CD4-positive, alpha-beta T cell (primary cell): ENCODE measurements at regions not wholly inside any gene's neighbourhood (a gene's known extent, or its start where the extent isn't known, plus 50 kb on each side); places are given as distances from the start of the nearest gene placed in this dataset.

ENCODE experiments used
- ATAC-seq: fragments of 200-7000 bp; cut with Tn5 transposase; one replicate; pipeline ENCODE4 v1.10.0; 2022; ENCODE audit warnings: mild to moderate bottlenecking; ENCODE audit not compliant: poor library complexity
- CTCF ChIA-PET: fragments of 350-600 bp; sonication (Branson Sonifier 250); formaldehyde crosslinking; loops from one replicate; lab custom pipeline; 2021; ENCODE audit warnings: antibody characterized with exemption, inconsistent platforms; lab: Charles Lee
- POLR2A ChIA-PET: fragments of 350-600 bp; sonication (Branson Sonifier 250); formaldehyde crosslinking; loops from one replicate; lab custom pipeline; 2021; ENCODE audit warnings: antibody characterized with exemption, inconsistent platforms; lab: Charles Lee
- DNase-seq, 14 experiments: peaks; one replicate each; pipeline ENCODE4 v3.0.0-alpha.2; 2013 to 2020; ENCODE audit warnings: mixed read lengths in 2 of 14
- H3K27ac ChIP-seq, 2 donors: one replicate each; pipeline versions ENCODE4 v1.5.1 to v1.7.0; 2013; ENCODE audit warnings: low read length in 2 of 2, low read depth in 1 of 2, mild to moderate bottlenecking in 1 of 2
- H3K27me3 ChIP-seq, 2 experiments: 1 replicate in 1 of 2; 2 replicates in 1 of 2; pipeline versions ENCODE4 v1.6.1 to v1.7.0; 2013; ENCODE audit warnings: low read length in 2 of 2, control low read depth in 1 of 2, mild to moderate bottlenecking in 1 of 2, moderate library complexity in 1 of 2; ENCODE audit not compliant: insufficient read depth in 2 of 2, control insufficient read depth in 1 of 2
- H3K36me3 ChIP-seq: one replicate; pipeline ENCODE4 v1.6.1; 2013; ENCODE audit warnings: low read length, control low read depth; ENCODE audit not compliant: insufficient read depth
- H3K4me1 ChIP-seq: one replicate; pipeline ENCODE4 v1.6.1; 2013; ENCODE audit warnings: low read length, control low read depth; ENCODE audit not compliant: insufficient read depth
- H3K4me3 ChIP-seq: one replicate; pipeline ENCODE4 v1.5.1; 2013; ENCODE audit warnings: mild to moderate bottlenecking, low read length, moderate library complexity
- H3K9me3 ChIP-seq, 2 experiments: 1 replicate in 1 of 2; 2 replicates in 1 of 2; pipeline versions ENCODE4 v1.6.1 to v1.7.0; 2013; ENCODE audit warnings: low read length in 2 of 2, mild to moderate bottlenecking in 2 of 2, control low read depth in 1 of 2, moderate library complexity in 1 of 2; ENCODE audit not compliant: control insufficient read depth in 1 of 2, insufficient read depth in 1 of 2
- H3K27ac Mint-ChIP-seq: one replicate; pipeline ENCODE4 v1.8.0; 2020; ENCODE audit warnings: mixed read lengths
- H3K27me3 Mint-ChIP-seq: one replicate; pipeline ENCODE4 v1.8.0; 2021; ENCODE audit warnings: mixed read lengths
- H3K36me3 Mint-ChIP-seq: one replicate; pipeline ENCODE4 v1.8.0; 2021; ENCODE audit warnings: low read depth, mixed read lengths
- H3K4me1 Mint-ChIP-seq: one replicate; pipeline ENCODE4 v1.8.0; 2021; ENCODE audit warnings: low read depth, mixed read lengths
- H3K4me3 Mint-ChIP-seq: one replicate; pipeline ENCODE4 v1.8.0; 2020; ENCODE audit warnings: mild to moderate bottlenecking, mixed read lengths
- H3K9me3 Mint-ChIP-seq: one replicate; pipeline ENCODE4 v1.8.0; 2020; ENCODE audit warnings: mixed read lengths
- intact Hi-C, 2 experiments: fragments of 100-400 bp; cut with DNase I in 1 of 2; cut with micrococcal nuclease in 1 of 2; formaldehyde crosslinking; loops; one replicate each; pipeline versions ENCODE4 v1.15.1 to v1.9.0; 2023 to 2025; cut with DNase I, micrococcal nuclease
- TF ChIP-seq, protein P1 (sequence below): fragments of 200-600 bp; IDR thresholded peaks from one replicate; pipeline ENCODE4 v1.8.0; 2022; ENCODE audit warnings: antibody characterized with exemption, mild to moderate bottlenecking

DNA sequence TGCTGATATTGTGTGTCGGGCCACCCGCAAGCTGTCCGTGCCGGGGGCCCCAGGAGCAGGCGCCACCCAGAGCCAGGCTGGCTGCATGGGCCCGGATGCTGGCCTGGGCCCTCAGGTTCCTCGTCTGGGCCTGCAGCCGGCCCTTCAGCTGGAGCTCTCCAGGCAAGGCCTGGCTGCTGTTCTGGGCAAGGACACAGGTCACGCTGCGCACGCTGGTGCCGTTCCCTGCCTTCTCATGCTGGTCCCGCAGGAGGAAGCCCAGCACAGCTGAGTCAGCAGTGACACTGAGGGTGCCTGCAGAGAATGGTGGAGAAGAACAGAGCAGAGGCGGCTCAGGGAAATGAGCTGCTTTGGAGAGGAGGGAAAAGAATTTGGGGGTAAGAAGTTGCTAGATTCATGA is 79.9 kb downstream of the RMI2 start:
- DNase-seq (no peak), ATAC-seq (no peak)
- H3K36me3 Mint-ChIP-seq, result no peaks in the 10 kb centered on the region
- Histone ChIP-seq H3K27ac (no peak overlapping the region), H3K9me3 (no peaks in the 10 kb centered on the region), H3K36me3 (no peaks in the 10 kb centered on the region), H3K27me3 (no peaks in the 10 kb centered on the region), H3K4me1 (no peaks in the 10 kb centered on the region), H3K4me3 (no peak overlapping the region)
- ChIA-PET CTCF (no interaction called here), POLR2A (no interaction called here)
- H3K9me3 Mint-ChIP-seq, result no peaks in the 10 kb centered on the region
- TF ChIP-seq, protein P1, sequence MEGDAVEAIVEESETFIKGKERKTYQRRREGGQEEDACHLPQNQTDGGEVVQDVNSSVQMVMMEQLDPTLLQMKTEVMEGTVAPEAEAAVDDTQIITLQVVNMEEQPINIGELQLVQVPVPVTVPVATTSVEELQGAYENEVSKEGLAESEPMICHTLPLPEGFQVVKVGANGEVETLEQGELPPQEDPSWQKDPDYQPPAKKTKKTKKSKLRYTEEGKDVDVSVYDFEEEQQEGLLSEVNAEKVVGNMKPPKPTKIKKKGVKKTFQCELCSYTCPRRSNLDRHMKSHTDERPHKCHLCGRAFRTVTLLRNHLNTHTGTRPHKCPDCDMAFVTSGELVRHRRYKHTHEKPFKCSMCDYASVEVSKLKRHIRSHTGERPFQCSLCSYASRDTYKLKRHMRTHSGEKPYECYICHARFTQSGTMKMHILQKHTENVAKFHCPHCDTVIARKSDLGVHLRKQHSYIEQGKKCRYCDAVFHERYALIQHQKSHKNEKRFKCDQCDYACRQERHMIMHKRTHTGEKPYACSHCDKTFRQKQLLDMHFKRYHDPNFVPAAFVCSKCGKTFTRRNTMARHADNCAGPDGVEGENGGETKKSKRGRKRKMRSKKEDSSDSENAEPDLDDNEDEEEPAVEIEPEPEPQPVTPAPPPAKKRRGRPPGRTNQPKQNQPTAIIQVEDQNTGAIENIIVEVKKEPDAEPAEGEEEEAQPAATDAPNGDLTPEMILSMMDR, result no peak
- H3K4me1 Mint-ChIP-seq, result no peaks in the 10 kb centered on the region
- no peak overlapping the region for H3K4me3 Mint-ChIP-seq
- no peaks in the 10 kb centered on the region for H3K27me3 Mint-ChIP-seq
- intact Hi-C loops, result no loop called here
- no peak overlapping the region for H3K27ac Mint-ChIP-seq

DNA sequence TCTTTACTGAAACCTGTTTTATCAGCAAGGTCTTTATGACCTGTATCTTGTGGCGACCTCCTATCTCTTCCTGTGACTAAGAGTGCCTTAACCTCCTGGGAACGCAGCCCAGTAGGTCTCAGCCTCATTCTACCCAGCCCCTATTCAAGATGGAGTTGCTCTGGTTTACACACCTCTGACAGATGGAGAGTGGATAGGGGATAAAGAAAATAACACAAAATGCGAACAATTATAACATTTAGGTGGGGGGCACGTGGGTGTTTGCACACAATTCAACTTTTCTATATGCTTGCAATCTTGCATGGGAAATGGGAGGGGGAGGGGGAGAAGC is 83.3 kb downstream of the RMI2 start:
- ChIA-PET POLR2A (no interaction called here), CTCF (no interaction called here)
- Mint-ChIP-seq H3K9me3 (peaks cover 2% of the 10 kb centered on the region), H3K27ac (no peak overlapping the region), H3K4me1 (no peaks in the 10 kb centered on the region), H3K36me3 (no peaks in the 10 kb centered on the region), H3K4me3 (no peak overlapping the region), H3K27me3 (no peaks in the 10 kb centered on the region)
- no peaks in the 10 kb centered on the region for H3K4me1 ChIP-seq
- DNase-seq (no peak), ATAC-seq (no peak)
- TF ChIP-seq, protein P1, result no peak
- H3K4me3 ChIP-seq, result no peak overlapping the region
- intact Hi-C loops, result no loop called here
- H3K9me3 ChIP-seq, result no peaks in the 10 kb centered on the region
- H3K27ac ChIP-seq, result no peak overlapping the region
- H3K27me3 ChIP-seq, result no peaks in the 10 kb centered on the region
- H3K36me3 ChIP-seq, result no peaks in the 10 kb centered on the region

DNA sequence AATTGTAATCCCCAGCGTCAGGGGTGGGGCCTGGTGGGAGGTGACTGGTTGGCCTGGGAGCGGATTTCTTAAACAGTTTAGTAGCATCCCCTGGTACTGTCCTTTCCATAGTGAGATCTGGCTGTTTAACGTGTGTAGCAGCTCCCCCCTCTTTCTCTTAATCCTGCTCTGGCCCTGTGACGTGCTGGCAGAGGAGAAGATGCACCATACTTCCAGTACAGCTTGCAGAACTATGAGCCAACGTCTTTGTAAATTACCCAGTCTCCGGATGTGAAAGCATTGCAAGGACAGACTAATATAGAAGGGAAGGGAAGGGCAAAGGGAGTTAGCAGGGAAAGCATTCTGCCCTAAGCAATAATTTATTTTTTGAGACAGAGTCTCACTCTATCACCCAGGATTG is 83.9 kb downstream of the RMI2 start:
- H3K4me3 Mint-ChIP-seq, result no peak overlapping the region
- no peak for ATAC-seq
- Histone ChIP-seq H3K9me3 (no peaks in the 10 kb centered on the region), H3K4me3 (no peak overlapping the region), H3K36me3 (no peaks in the 10 kb centered on the region), H3K27me3 (no peaks in the 10 kb centered on the region), H3K27ac (no peak overlapping the region), H3K4me1 (no peaks in the 10 kb centered on the region)
- no peaks in the 10 kb centered on the region for H3K36me3 Mint-ChIP-seq
- intact Hi-C loops, result no loop called here
- DNase-seq, result no peak
- H3K9me3 Mint-ChIP-seq, result peaks cover 2% of the 10 kb centered on the region
- ChIA-PET CTCF (no interaction called here), POLR2A (no interaction called here)
- no peak overlapping the region for H3K27ac Mint-ChIP-seq
- TF ChIP-seq, protein P1, result no peak
- H3K4me1 Mint-ChIP-seq, result no peaks in the 10 kb centered on the region
- no peaks in the 10 kb centered on the region for H3K27me3 Mint-ChIP-seq
